GM13977 (cell line): ENCODE measurements at regions not wholly inside any gene's neighbourhood (a gene's known extent, or its start where the extent isn't known, plus 50 kb on each side); places are given as distances from the start of the nearest gene placed in this dataset.

ENCODE experiments used
- DNase-seq: peaks from one replicate; pipeline ENCODE4 v3.0.0; 2012; ENCODE audit warnings: low spot score
- CTCF ChIP-seq: IDR thresholded peaks from 2 replicates; pipeline ENCODE4 v1.5.1; 2012; ENCODE audit warnings: mild to moderate bottlenecking, control low read depth; ENCODE audit not compliant: insufficient read depth; ENCODE audit errors: extremely low read depth, missing control alignments
- in situ Hi-C: fragments of 300-500 bp; cut with MboI; formaldehyde crosslinking; loops from one replicate; pipeline ENCODE4 v1.12.0; 2022; ENCODE audit warnings: low sequenced_read_pairs, low pct_unique_long_range_greater_than_20kb, mixed read lengths, inconsistent platforms; ENCODE audit not compliant: unreplicated experiment

- in situ Hi-C loops: no loop called here
- no peak for DNase-seq
- TF ChIP-seq CTCF: no peak
These were observed 172.3 kb upstream of the STXBP6 start for GRCh38 chr14:25222256-25222655.

- in situ Hi-C loops: no loop called here
- no peak for TF ChIP-seq CTCF
- DNase-seq: no peak
These were observed 170.6 kb upstream of the STXBP6 start for GRCh38 chr14:25220514-25220913.

- in situ Hi-C loops: no loop called here
- TF ChIP-seq CTCF: no peak
- no peak for DNase-seq
These were observed 165.7 kb upstream of the STXBP6 start for GRCh38 chr14:25215607-25216006.

- DNase-seq: no peak
- TF ChIP-seq CTCF: no peak
- in situ Hi-C loops: no loop called here
These were observed 147.9 kb upstream of the STXBP6 start for GRCh38 chr14:25197885-25198284.

GRCh38 chr14:25180221-25180620 is 130.3 kb upstream of the STXBP6 start:
- in situ Hi-C loops: no loop called here
- DNase-seq: no peak
- TF ChIP-seq CTCF: no peak

- DNase-seq: no peak
- no peak for TF ChIP-seq CTCF
- in situ Hi-C loops: no loop called here
These were observed 128.3 kb upstream of the STXBP6 start for GRCh38 chr14:25178255-25178654.
